ENCODE measurements at regions not wholly inside any gene's neighbourhood (a gene's known extent, or its start where the extent isn't known, plus 50 kb on each side); places are given as distances from the start of the nearest gene placed in this dataset.

- no peak for TF ChIP-seq CTCF (IDR thresholded peaks at IDR 0.05)
Measured at GRCh38 chr14:106029959-106030358, 503.6 kb downstream of the TMEM121 start.

GRCh38 chr14:106037380-106037779 lies 511.0 kb downstream of the TMEM121 start:
- H3K36me3 ChIP-seq: no peaks in the 10 kb centered on the region
- H3K27ac ChIP-seq: no peak overlapping the region
- H3K27me3 ChIP-seq: no peaks in the 10 kb centered on the region
- H3K4me3 ChIP-seq: no peak overlapping the region
- DNase-seq (ENCODE audit: low spot score in 2 of 2): no peak
- no peaks in the 10 kb centered on the region for H3K9me3 ChIP-seq
- intact Hi-C loops (cut with DNase I): no loop called here
- no peak for TF ChIP-seq CTCF (IDR thresholded peaks at IDR 0.05)
- H3K4me1 ChIP-seq: no peaks in the 10 kb centered on the region

More at GRCh38 chr14:106029959-106030358, 503.6 kb downstream of the TMEM121 start:
- H3K9me3 ChIP-seq: no peaks in the 10 kb centered on the region
- H3K4me3 ChIP-seq: no peak overlapping the region
- intact Hi-C loops (cut with DNase I): no loop called here
- H3K4me1 ChIP-seq: no peaks in the 10 kb centered on the region
- no peak for DNase-seq (ENCODE audit: low spot score in 2 of 2)
- H3K27ac ChIP-seq: no peak overlapping the region
- H3K27me3 ChIP-seq: no peaks in the 10 kb centered on the region
- H3K36me3 ChIP-seq: no peaks in the 10 kb centered on the region

- no peak for TF ChIP-seq CTCF (IDR thresholded peaks at IDR 0.05)
- H3K36me3 ChIP-seq: no peaks in the 10 kb centered on the region
- H3K9me3 ChIP-seq: no peaks in the 10 kb centered on the region
- no peaks in the 10 kb centered on the region for H3K4me1 ChIP-seq
- no peak overlapping the region for H3K27ac ChIP-seq
- no peaks in the 10 kb centered on the region for H3K27me3 ChIP-seq
- intact Hi-C loops (cut with DNase I): no loop called here
- no peak overlapping the region for H3K4me3 ChIP-seq
- DNase-seq (ENCODE audit: low spot score in 2 of 2): no peak
Measured at GRCh38 chr14:106038263-106038662, 511.9 kb downstream of the TMEM121 start.

GRCh38 chr14:106039400-106039799 lies 513.0 kb downstream of the TMEM121 start:
- intact Hi-C loops (cut with DNase I): no loop called here
- no peak for TF ChIP-seq CTCF (IDR thresholded peaks at IDR 0.05)
- Histone ChIP-seq H3K27me3 (no peaks in the 10 kb centered on the region), H3K27ac (no peak overlapping the region), H3K36me3 (no peaks in the 10 kb centered on the region), H3K9me3 (no peaks in the 10 kb centered on the region), H3K4me1 (no peaks in the 10 kb centered on the region), H3K4me3 (no peak overlapping the region)
- no peak for DNase-seq (ENCODE audit: low spot score in 2 of 2)

GRCh38 chr14:106044515-106044914 lies 518.1 kb downstream of the TMEM121 start:
- no peak overlapping the region for H3K27ac ChIP-seq
- intact Hi-C loops (cut with DNase I): no loop called here
- no peak overlapping the region for H3K4me3 ChIP-seq
- no peak for DNase-seq (ENCODE audit: low spot score in 2 of 2)
- H3K36me3 ChIP-seq: no peaks in the 10 kb centered on the region
- no peaks in the 10 kb centered on the region for H3K27me3 ChIP-seq
- H3K4me1 ChIP-seq: no peaks in the 10 kb centered on the region
- H3K9me3 ChIP-seq: no peaks in the 10 kb centered on the region
- no peak for TF ChIP-seq CTCF (IDR thresholded peaks at IDR 0.05)

GRCh38 chr14:106044949-106045596 lies 518.7 kb downstream of the TMEM121 start:
- Histone ChIP-seq H3K36me3 (no peaks in the 10 kb centered on the region), H3K4me1 (no peaks in the 10 kb centered on the region), H3K27me3 (no peaks in the 10 kb centered on the region), H3K4me3 (no peak overlapping the region), H3K27ac (no peak overlapping the region), H3K9me3 (no peaks in the 10 kb centered on the region)
- no peak for DNase-seq (ENCODE audit: low spot score in 2 of 2)
- peak in 2 of 3 experiments; percentile 14 to 26 for TF ChIP-seq CTCF (IDR thresholded peaks at IDR 0.05)
- intact Hi-C loops (cut with DNase I): no loop called here

Measured in ascending aorta (tissue), 2 donors.